Loucy (cell line): ENCODE measurements at regions not wholly inside any gene's neighbourhood (a gene's known extent, or its start where the extent isn't known, plus 50 kb on each side); places are given as distances from the start of the nearest gene placed in this dataset.

Experiments used
- H2AFZ ChIP-seq: fragments of 200-600 bp; sonication (generic); 2 replicates; pipeline ENCODE4 v1.6.0; 2016; ENCODE audit warnings: antibody characterized with exemption, mild to moderate bottlenecking, low read length, moderate library complexity
- H3F3A ChIP-seq: fragments of 200-600 bp; 2 replicates; pipeline ENCODE4 v1.6.0; 2016; ENCODE audit warnings: antibody characterized with exemption, low read depth, mild to moderate bottlenecking
- H3K27me3 ChIP-seq: fragments of 200-600 bp; sonication (generic); 2 replicates; pipeline ENCODE4 v1.6.1; 2014; ENCODE audit warnings: low read length, mild to moderate bottlenecking; ENCODE audit not compliant: insufficient read depth, poor library complexity, severe bottlenecking
- H3K36me3 ChIP-seq: fragments of 200-600 bp; sonication (generic); 2 replicates; pipeline ENCODE4 v1.6.1; 2016; ENCODE audit warnings: low read length; ENCODE audit not compliant: insufficient read depth
- H3K4me1 ChIP-seq: fragments of 200-600 bp; sonication (generic); 2 replicates; pipeline ENCODE4 v1.5.1; 2014; ENCODE audit warnings: low read length, mild to moderate bottlenecking; ENCODE audit not compliant: insufficient read depth, poor library complexity, severe bottlenecking
- H3K4me2 ChIP-seq: fragments of 200-600 bp; sonication (generic); 2 replicates; pipeline ENCODE4 v1.6.0; 2014; ENCODE audit warnings: antibody characterized with exemption, low read length, low read depth, mild to moderate bottlenecking; ENCODE audit not compliant: poor library complexity, severe bottlenecking
- H3K4me3 ChIP-seq: fragments of 200-600 bp; sonication (generic); 2 replicates; pipeline ENCODE4 v1.5.1; 2014; ENCODE audit warnings: low read length, mild to moderate bottlenecking, mixed read lengths; ENCODE audit not compliant: poor library complexity, severe bottlenecking
- H3K79me2 ChIP-seq: fragments of 200-600 bp; sonication (generic); 2 replicates; pipeline ENCODE4 v1.6.1; 2014; ENCODE audit warnings: low read length; ENCODE audit not compliant: insufficient read depth
- H3K9ac ChIP-seq: fragments of 200-600 bp; sonication (generic); 2 replicates; pipeline ENCODE4 v1.6.0; 2014; ENCODE audit warnings: mild to moderate bottlenecking, low read depth, low read length, moderate library complexity; ENCODE audit not compliant: poor library complexity, severe bottlenecking
- H3K9me2 ChIP-seq: fragments of 200-600 bp; sonication (generic); replicated peaks from 2 replicates; pipeline ENCODE4 v1.6.1; 2016; ENCODE audit warnings: low read depth, low read length, mixed read lengths
- H3K9me3 ChIP-seq: fragments of 200-600 bp; sonication (generic); 2 replicates; pipeline ENCODE4 v1.6.1; 2014; ENCODE audit warnings: mild to moderate bottlenecking, antibody characterized with exemption, low read length, low read depth; ENCODE audit not compliant: insufficient read depth
- H4K20me1 ChIP-seq: fragments of 200-600 bp; sonication (generic); 2 replicates; pipeline ENCODE4 v1.6.0; 2014; ENCODE audit warnings: antibody characterized with exemption, low read length, mild to moderate bottlenecking; ENCODE audit not compliant: insufficient read depth, poor library complexity, severe bottlenecking
- EZH2phosphoT487 ChIP-seq: fragments of 200-600 bp; IDR thresholded peaks from 2 replicates; pipeline ENCODE4 v1.6.1; 2018; ENCODE audit warnings: antibody characterized with exemption, mild to moderate bottlenecking, moderate library complexity, borderline replicate concordance
- TF ChIP-seq, protein P1 (sequence below): fragments of 200-600 bp; sonication (generic); conservative IDR thresholded peaks from 2 replicates; pipeline ENCODE4 v1.5.1; 2014; ENCODE audit warnings: mild to moderate bottlenecking, antibody characterized with exemption, low read length

DNA sequence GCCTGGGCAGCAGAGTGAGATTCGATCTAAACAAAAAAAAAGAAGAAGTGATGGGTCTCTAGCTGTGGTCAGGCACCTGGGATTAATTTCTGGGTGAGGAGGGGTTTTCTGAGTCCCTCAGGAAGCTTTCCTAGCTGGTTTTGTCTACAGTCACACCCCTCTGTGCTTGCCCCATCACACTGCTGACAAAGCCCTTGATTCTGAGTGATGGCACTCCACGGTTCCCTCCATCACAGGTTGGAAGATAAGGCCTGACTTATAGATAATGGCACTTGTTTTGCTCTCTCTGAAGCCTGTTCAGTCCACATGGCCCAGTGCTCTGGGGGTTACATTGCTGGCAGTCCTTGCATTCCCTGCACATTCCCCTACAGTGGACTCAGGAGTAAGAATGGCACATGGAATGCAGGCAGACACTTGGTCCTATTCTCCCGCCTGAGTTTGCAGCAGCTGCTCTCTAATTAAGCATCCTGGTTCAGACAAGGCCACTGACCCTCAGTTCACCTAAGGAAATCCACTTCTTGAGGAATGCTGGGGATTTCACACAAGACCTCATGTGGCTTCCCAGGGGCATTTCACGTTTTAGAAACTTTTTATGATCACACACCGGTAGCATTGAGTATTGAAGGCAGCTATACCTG is 81.0 kb upstream of the NMNAT3 start:
- Histone ChIP-seq H3F3A (no peaks in the 10 kb centered on the region), H2AFZ (no peak overlapping the region), H3K4me3 (no peak overlapping the region), H3K4me2 (no peak overlapping the region), H4K20me1 (no peaks in the 10 kb centered on the region), H3K36me3 (no peaks in the 10 kb centered on the region), H3K9me2 (no peaks in the 10 kb centered on the region), H3K27me3 (no peaks in the 10 kb centered on the region), H3K9ac (no peak overlapping the region), H3K79me2 (no peaks in the 10 kb centered on the region), H3K9me3 (no peaks in the 10 kb centered on the region), H3K4me1 (peaks cover 6% of the 10 kb centered on the region)
- TF ChIP-seq EZH2phosphoT487, result no peak
- TF ChIP-seq, protein P1, sequence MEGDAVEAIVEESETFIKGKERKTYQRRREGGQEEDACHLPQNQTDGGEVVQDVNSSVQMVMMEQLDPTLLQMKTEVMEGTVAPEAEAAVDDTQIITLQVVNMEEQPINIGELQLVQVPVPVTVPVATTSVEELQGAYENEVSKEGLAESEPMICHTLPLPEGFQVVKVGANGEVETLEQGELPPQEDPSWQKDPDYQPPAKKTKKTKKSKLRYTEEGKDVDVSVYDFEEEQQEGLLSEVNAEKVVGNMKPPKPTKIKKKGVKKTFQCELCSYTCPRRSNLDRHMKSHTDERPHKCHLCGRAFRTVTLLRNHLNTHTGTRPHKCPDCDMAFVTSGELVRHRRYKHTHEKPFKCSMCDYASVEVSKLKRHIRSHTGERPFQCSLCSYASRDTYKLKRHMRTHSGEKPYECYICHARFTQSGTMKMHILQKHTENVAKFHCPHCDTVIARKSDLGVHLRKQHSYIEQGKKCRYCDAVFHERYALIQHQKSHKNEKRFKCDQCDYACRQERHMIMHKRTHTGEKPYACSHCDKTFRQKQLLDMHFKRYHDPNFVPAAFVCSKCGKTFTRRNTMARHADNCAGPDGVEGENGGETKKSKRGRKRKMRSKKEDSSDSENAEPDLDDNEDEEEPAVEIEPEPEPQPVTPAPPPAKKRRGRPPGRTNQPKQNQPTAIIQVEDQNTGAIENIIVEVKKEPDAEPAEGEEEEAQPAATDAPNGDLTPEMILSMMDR, result no peak

DNA sequence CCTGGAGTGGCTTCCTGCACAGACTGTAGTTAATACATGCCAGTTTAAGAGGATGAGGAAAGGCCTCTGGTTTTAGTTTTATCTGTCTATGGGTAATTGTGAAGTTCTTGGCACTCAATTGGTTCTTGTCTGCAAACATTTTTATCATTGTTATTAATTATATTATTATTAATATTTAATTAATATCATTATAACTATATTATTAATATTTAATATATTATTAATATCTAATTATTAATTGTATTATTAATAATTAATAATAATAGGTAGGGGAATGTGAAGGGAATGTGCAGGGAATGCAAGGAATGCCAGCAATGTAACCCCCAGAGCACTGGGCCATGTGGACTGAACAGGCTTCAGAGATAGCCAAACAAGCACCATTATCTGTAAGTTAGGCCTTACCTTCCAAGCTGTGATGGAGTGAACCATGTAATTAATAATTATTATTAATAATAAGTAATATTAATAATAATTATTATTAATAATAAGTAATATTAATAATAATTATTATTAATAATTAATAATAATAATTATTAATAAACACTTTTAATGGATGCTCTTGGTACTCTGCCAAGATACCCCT is 79.8 kb upstream of the NMNAT3 start:
- Histone ChIP-seq H3K4me1 (no peaks in the 10 kb centered on the region), H3K9me2 (no peaks in the 10 kb centered on the region), H2AFZ (no peak overlapping the region), H3K9ac (no peak overlapping the region), H4K20me1 (no peaks in the 10 kb centered on the region), H3K27me3 (no peaks in the 10 kb centered on the region), H3K36me3 (no peaks in the 10 kb centered on the region), H3K9me3 (no peaks in the 10 kb centered on the region), H3F3A (no peaks in the 10 kb centered on the region), H3K79me2 (no peaks in the 10 kb centered on the region), H3K4me2 (no peak overlapping the region), H3K4me3 (no peak overlapping the region)
- TF ChIP-seq EZH2phosphoT487, result no peak

DNA sequence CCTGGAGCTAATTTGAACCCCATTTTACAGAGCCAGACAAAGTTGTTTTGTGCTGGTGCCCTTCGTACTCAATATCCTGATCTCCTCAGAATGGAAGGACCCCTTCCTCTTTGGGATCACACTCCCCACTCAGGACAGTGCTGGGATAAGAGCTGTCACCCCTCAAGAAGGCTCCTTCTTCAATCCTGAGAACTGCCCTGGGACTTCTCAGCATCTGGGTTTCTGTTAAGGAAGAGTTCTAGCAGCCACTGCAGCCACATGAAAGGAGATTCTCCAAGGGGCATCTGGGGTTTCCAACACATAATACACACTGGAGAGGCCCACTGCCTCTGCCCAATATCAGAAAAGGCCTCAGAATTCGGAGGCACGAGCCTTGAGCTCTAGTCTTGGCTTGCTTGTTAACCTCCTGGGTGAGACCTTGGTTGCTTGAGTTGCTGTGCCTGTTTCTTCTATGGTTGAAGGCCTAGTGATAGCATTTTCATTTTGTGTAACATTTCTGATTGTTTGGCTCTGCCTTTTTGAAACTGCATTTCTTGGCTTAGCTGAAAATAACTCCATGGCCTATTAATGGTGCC is 78.8 kb upstream of the NMNAT3 start:
- Histone ChIP-seq H3K4me1 (no peaks in the 10 kb centered on the region), H3K9me2 (no peaks in the 10 kb centered on the region)
- TF ChIP-seq, protein P1, result no peak
- no peak for TF ChIP-seq EZH2phosphoT487

More for the DNA sequence above, 78.8 kb upstream of the NMNAT3 start:
- Histone ChIP-seq H3F3A (no peaks in the 10 kb centered on the region), H3K4me3 (no peak overlapping the region), H3K9ac (no peak overlapping the region), H3K36me3 (no peaks in the 10 kb centered on the region), H2AFZ (no peak overlapping the region), H3K4me2 (no peak overlapping the region), H3K79me2 (no peaks in the 10 kb centered on the region), H3K27me3 (no peaks in the 10 kb centered on the region), H3K9me3 (0 out of 2 replicates have a peak, but pooled peaks cover 5% of the 10 kb centered on the region), H4K20me1 (no peaks in the 10 kb centered on the region)
